NCI-H2171 treated with DMSO at 0.1 percent for 48 hours (cell line): ENCODE measurements at regions not wholly inside any gene's neighbourhood (a gene's known extent, or its start where the extent isn't known, plus 50 kb on each side); places are given as distances from the start of the nearest gene placed in this dataset.

ENCODE experiments used
- DNase-seq: peaks from one replicate; lab custom pipeline; 2025; lab: John Stamatoyannopoulos, UW

- DNase-seq: no peak
These were observed 50.3 kb upstream of the STX16 start for GRCh38 chr20:58600756-58601155.

GRCh38 chr20:58599966-58600365, 51.1 kb upstream of the STX16 start:
- no peak for DNase-seq

GRCh38 chr20:58598211-58599015, 52.7 kb upstream of the STX16 start:
- DNase-seq: no peak

- no peak for DNase-seq
These were observed 53.7 kb upstream of the STX16 start for GRCh38 chr20:58597249-58597891.

GRCh38 chr20:58596750-58597248, 54.3 kb upstream of the STX16 start:
- DNase-seq: no peak

- no peak for DNase-seq
These were observed 54.8 kb upstream of the STX16 start for GRCh38 chr20:58596244-58596643.

GRCh38 chr20:58595167-58595566, 55.9 kb upstream of the STX16 start:
- DNase-seq: no peak

GRCh38 chr20:58593880-58594638, 57.0 kb upstream of the STX16 start:
- no peak for DNase-seq

- DNase-seq: no peak
These were observed 58.9 kb upstream of the STX16 start for GRCh38 chr20:58592076-58592695.

- DNase-seq: no peak
These were observed 60.2 kb upstream of the STX16 start for GRCh38 chr20:58590679-58591473.

GRCh38 chr20:58587467-58587866, 63.6 kb upstream of the STX16 start:
- DNase-seq: no peak

- DNase-seq: no peak
These were observed 64.5 kb upstream of the STX16 start for GRCh38 chr20:58586565-58587093.

GRCh38 chr20:58585753-58586540, 65.1 kb upstream of the STX16 start:
- no peak for DNase-seq

- no peak for DNase-seq
These were observed 66.0 kb upstream of the STX16 start for GRCh38 chr20:58584881-58585752.

GRCh38 chr20:58584051-58584824, 66.8 kb upstream of the STX16 start:
- DNase-seq: peak; percentile 20

GRCh38 chr20:58583586-58583985, 67.5 kb upstream of the STX16 start:
- DNase-seq: peak; percentile 15

GRCh38 chr20:58583176-58583575, 67.9 kb upstream of the STX16 start:
- no peak for DNase-seq

- DNase-seq: no peak
These were observed 65.3 kb upstream of the APCDD1L start for GRCh38 chr20:58580474-58580835.
